T-cell (primary cell): ENCODE measurements at regions not wholly inside any gene's neighbourhood (a gene's known extent, or its start where the extent isn't known, plus 50 kb on each side); places are given as distances from the start of the nearest gene placed in this dataset.

Experiments
- ATAC-seq, 4 experiments: fragments of 200-7000 bp in 3 of 4; fragments of 150-1000 bp in 1 of 4; cut with Tn5 transposase; replicated peaks in 1 of 4; 1 replicate in 3 of 4; 2 replicates in 1 of 4; pipeline ENCODE4 v1.10.0; 2021; ENCODE audit warnings: moderate library complexity in 3 of 4, mild to moderate bottlenecking in 2 of 4, moderate number of reproducible peaks in 1 of 4
- CTCF ChIA-PET, 2 donors: fragments of 300-600 bp; sonication (Branson Sonifier 250); formaldehyde crosslinking; loops; one replicate each; lab custom pipeline; 2022; ENCODE audit warnings: antibody characterized with exemption in 2 of 2; lab: Charles Lee
- POLR2A ChIA-PET, 2 donors: fragments of 300-600 bp; sonication (Branson Sonifier 250); formaldehyde crosslinking; loops; one replicate each; lab custom pipeline; 2022; ENCODE audit warnings: antibody characterized with exemption in 2 of 2; lab: Charles Lee
- DNase-seq, 35 experiments: peaks; one replicate each; pipeline versions ENCODE4 v3.0.0 to v3.0.0-alpha.2; 2013 to 2023
- H3K27ac ChIP-seq: one replicate; pipeline ENCODE4 v1.5.1; 2013; ENCODE audit warnings: low read length
- H3K27me3 ChIP-seq, 2 experiments: replicated peaks in 1 of 2; 1 replicate in 1 of 2; 2 replicates in 1 of 2; pipeline versions ENCODE4 v1.6.1 to v1.7.0; 2013; ENCODE audit warnings: low read length in 1 of 2, mixed read lengths in 1 of 2; ENCODE audit not compliant: control insufficient read depth in 2 of 2, insufficient read depth in 2 of 2; ENCODE audit errors: extremely low read depth in 1 of 2
- H3K36me3 ChIP-seq, 2 donors: 1 replicate in 1 of 2; 2 replicates in 1 of 2; pipeline versions ENCODE4 v1.6.1 to v1.7.0; 2013; ENCODE audit warnings: low read length in 1 of 2; ENCODE audit not compliant: control insufficient read depth in 2 of 2, insufficient read depth in 1 of 2; ENCODE audit errors: extremely low read depth in 1 of 2
- H3K4me1 ChIP-seq, 2 experiments: 1 replicate in 1 of 2; 2 replicates in 1 of 2; pipeline versions ENCODE4 v1.6.1 to v1.7.0; 2013; ENCODE audit warnings: low read length in 2 of 2, mixed read lengths in 1 of 2; ENCODE audit not compliant: insufficient read depth in 2 of 2, control insufficient read depth in 1 of 2; ENCODE audit errors: extremely low read depth in 1 of 2
- H3K4me3 ChIP-seq, 2 donors: 1 replicate in 1 of 2; 2 replicates in 1 of 2; pipeline versions ENCODE4 v1.5.1 to v1.7.0; 2013; ENCODE audit warnings: mild to moderate bottlenecking in 2 of 2, low read length in 1 of 2, moderate library complexity in 1 of 2; ENCODE audit not compliant: control insufficient read depth in 1 of 2; ENCODE audit errors: extremely low read depth in 1 of 2
- H3K9me3 ChIP-seq: 2 replicates; pipeline ENCODE4 v1.7.0; 2013
- H3K27ac Mint-ChIP-seq, 2 donors: one replicate each; pipeline ENCODE4 v1.8.0; 2020 to 2021; ENCODE audit warnings: mild to moderate bottlenecking in 2 of 2, mixed read lengths in 2 of 2
- H3K27me3 Mint-ChIP-seq, 2 donors: one replicate each; pipeline ENCODE4 v1.8.0; 2021 to 2022; ENCODE audit warnings: mixed read lengths in 2 of 2
- H3K36me3 Mint-ChIP-seq: one replicate; pipeline ENCODE4 v1.8.0; 2021; ENCODE audit warnings: mixed read lengths
- H3K4me1 Mint-ChIP-seq, 3 donors: one replicate each; pipeline ENCODE4 v1.8.0; 2020 to 2022; ENCODE audit warnings: mixed read lengths in 3 of 3, mild to moderate bottlenecking in 1 of 3
- H3K4me3 Mint-ChIP-seq, 3 donors: one replicate each; pipeline ENCODE4 v1.8.0; 2020 to 2022; ENCODE audit warnings: mild to moderate bottlenecking in 3 of 3, mixed read lengths in 3 of 3, moderate library complexity in 3 of 3
- H3K9me3 Mint-ChIP-seq, 3 donors: one replicate each; pipeline ENCODE4 v1.8.0; 2020 to 2022; ENCODE audit warnings: mixed read lengths in 3 of 3
- WGBS: methylation state at CpG from one replicate; pipeline ENCODE4 v1.1.5; 2013; ENCODE audit warnings: missing lambda C conversion rate; ENCODE audit not compliant: insufficient coverage; 5-methylcytosine and 5-hydroxymethylcytosine counted together

DNA sequence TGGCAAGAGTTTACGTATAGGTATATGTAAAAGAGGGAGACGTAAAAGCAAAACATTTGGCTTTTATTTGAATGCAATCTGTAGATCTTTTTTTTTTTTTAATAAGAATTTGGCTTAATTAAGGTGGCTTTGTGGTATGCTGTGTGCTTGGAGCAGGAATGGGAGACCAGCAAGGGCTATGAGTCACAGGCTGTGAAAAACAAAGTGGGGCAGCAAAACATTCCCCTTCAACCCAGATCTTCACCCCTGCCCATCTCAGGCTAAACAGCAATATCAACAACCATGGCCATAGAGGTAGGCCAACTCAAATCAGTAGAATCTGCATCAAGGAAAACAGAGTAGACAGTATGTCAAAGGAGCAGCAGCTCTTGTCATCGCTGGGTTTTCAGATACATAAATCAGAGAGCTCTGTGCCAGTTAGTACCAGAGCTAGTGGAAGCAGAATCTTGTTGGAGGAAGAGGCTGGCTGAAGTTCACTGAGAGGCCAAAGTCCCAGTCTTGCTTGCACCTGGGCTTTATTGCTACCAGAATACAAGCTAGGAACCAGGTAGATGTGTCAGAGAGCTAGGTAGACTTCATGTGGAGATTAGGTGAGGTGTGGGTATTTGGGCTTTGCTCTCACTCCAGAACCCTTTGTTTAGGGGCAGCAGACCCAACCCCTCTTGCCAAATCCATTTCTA is 191.5 kb upstream of the FANCL start:
- no peak for ATAC-seq
- H3K9me3 ChIP-seq = no peaks in the 10 kb centered on the region
- WGBS = 80% methylated on average over 1 of the region's 3 CpGs
- Mint-ChIP-seq H3K4me3 (no peak overlapping the region), H3K36me3 (no peaks in the 10 kb centered on the region), H3K27ac (no peak overlapping the region), H3K9me3 (no peaks in the 10 kb centered on the region), H3K4me1 (peaks cover 4 to 7% (median 7%) of the 10 kb centered on the region in 3 donors), H3K27me3 (peaks cover 21 to 27% of the 10 kb centered on the region in 2 donors)
- H3K4me3 ChIP-seq = no peak overlapping the region
- no peak for DNase-seq
- ChIA-PET POLR2A (interaction anchor here in 1 of 2 donors (0.6 kb wide), 1 partner anchor 823 kb away, joined by 3 read pairs; no protein-coding TSS in a partner anchor), CTCF (no interaction called here)
- H3K27ac ChIP-seq = no peak overlapping the region
- no peaks in the 10 kb centered on the region for H3K4me1 ChIP-seq
- H3K36me3 ChIP-seq = no peaks in the 10 kb centered on the region
- peaks cover 0 to 10% of the 10 kb centered on the region in 2 experiments for H3K27me3 ChIP-seq

- WGBS = 35% methylated on average over 3 of the region's 13 CpGs
These were observed 188.1 kb upstream of the FANCL start for GRCh38 chr2:58429014-58429875.

GRCh38 chr2:58428096-58429013 is 187.2 kb upstream of the FANCL start:
- Mint-ChIP-seq H3K4me1 (peaks cover 4 to 13% (median 11%) of the 10 kb centered on the region in 3 donors), H3K27ac (no peak overlapping the region), H3K4me3 (peak overlapping the region in 2 of 3 donors; percentile 54 to 64), H3K36me3 (no peaks in the 10 kb centered on the region), H3K9me3 (no peaks in the 10 kb centered on the region), H3K27me3 (peaks cover 38 to 43% of the 10 kb centered on the region in 2 donors)
- Histone ChIP-seq H3K9me3 (no peaks in the 10 kb centered on the region), H3K27me3 (peaks cover 0 to 12% of the 10 kb centered on the region in 2 experiments), H3K27ac (no peak overlapping the region), H3K4me1 (no peaks in the 10 kb centered on the region), H3K4me3 (peak overlapping the region in 1 of 2 donors; percentile 66), H3K36me3 (no peaks in the 10 kb centered on the region)
- no peak for ATAC-seq
- ChIA-PET CTCF (no interaction called here), POLR2A (interaction anchor here in 1 of 2 donors (0.5 kb wide), 1 partner anchor 11 kb away, joined by 4 read pairs; no protein-coding TSS in a partner anchor)
- WGBS = 3% methylated on average over 55 of the region's 76 CpGs
- no peak for DNase-seq

More at GRCh38 chr2:58429014-58429875, 188.1 kb upstream of the FANCL start:
- peaks cover 4 to 13% (median 11%) of the 10 kb centered on the region in 3 donors for H3K4me1 Mint-ChIP-seq
- Histone ChIP-seq H3K9me3 (no peaks in the 10 kb centered on the region), H3K4me3 (no peak overlapping the region), H3K4me1 (no peaks in the 10 kb centered on the region), H3K27me3 (peaks cover 0 to 12% of the 10 kb centered on the region in 2 experiments), H3K27ac (no peak overlapping the region), H3K36me3 (no peaks in the 10 kb centered on the region)
- H3K36me3 Mint-ChIP-seq = no peaks in the 10 kb centered on the region
- no peak overlapping the region for H3K27ac Mint-ChIP-seq
- ChIA-PET CTCF (no interaction called here), POLR2A (no interaction called here)
- no peaks in the 10 kb centered on the region for H3K9me3 Mint-ChIP-seq
- ATAC-seq (no peak), DNase-seq (no peak)
- peak overlapping the region; percentile 29 to 43 (median 42) for H3K4me3 Mint-ChIP-seq
- peaks cover 38 to 43% of the 10 kb centered on the region in 2 donors for H3K27me3 Mint-ChIP-seq

GRCh38 chr2:58427572-58428095 is 186.5 kb upstream of the FANCL start:
- no peak for DNase-seq
- WGBS = 5% methylated on average over 21 of the region's 28 CpGs
- no peak for ATAC-seq
- Mint-ChIP-seq H3K27ac (no peak overlapping the region), H3K4me3 (peak overlapping the region in 2 of 3 donors; percentile 54 to 64), H3K4me1 (peaks cover 4 to 13% (median 11%) of the 10 kb centered on the region in 3 donors), H3K36me3 (no peaks in the 10 kb centered on the region), H3K27me3 (peaks cover 38 to 43% of the 10 kb centered on the region in 2 donors), H3K9me3 (no peaks in the 10 kb centered on the region)
- ChIA-PET CTCF (no interaction called here), POLR2A (interaction anchor here in 1 of 2 donors (0.5 kb wide), 1 partner anchor 10 kb away, joined by 4 read pairs; no protein-coding TSS in a partner anchor)
- Histone ChIP-seq H3K4me1 (no peaks in the 10 kb centered on the region), H3K27me3 (peaks cover 0 to 12% of the 10 kb centered on the region in 2 experiments), H3K36me3 (no peaks in the 10 kb centered on the region), H3K9me3 (no peaks in the 10 kb centered on the region), H3K4me3 (peak overlapping the region in 1 of 2 donors; percentile 66), H3K27ac (no peak overlapping the region)

DNA sequence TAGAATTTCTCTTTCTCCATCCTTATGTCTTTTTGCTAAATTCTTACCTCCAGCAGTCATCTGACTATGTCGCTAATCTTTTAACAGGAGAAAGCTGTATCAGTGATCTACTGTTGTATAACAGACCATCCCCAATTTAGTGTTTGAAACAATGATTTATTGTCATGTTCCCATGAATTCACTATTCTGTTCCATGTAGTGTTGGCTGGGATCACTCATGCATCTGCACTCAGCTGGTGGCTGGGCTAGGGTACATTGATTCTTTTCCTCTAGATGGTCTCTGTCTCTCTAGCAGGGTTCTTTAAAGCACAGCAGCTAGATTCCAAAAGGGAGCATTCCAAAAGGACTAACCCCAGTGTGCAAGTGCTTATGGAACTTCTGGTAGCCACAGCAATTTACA is 184.2 kb upstream of the FANCL start:
- no peaks in the 10 kb centered on the region for H3K36me3 ChIP-seq
- no peak overlapping the region for H3K27ac Mint-ChIP-seq
- POLR2A ChIA-PET = no interaction called here
- CTCF ChIA-PET = interaction anchor here in 1 of 2 donors (0.5 to 0.7 kb wide), 2 partner anchors 16 to 41 kb away, joined by 3 to 6 read pairs; no protein-coding TSS in a partner anchor
- H3K9me3 Mint-ChIP-seq = no peaks in the 10 kb centered on the region
- H3K27me3 Mint-ChIP-seq = peaks cover 38 to 44% of the 10 kb centered on the region in 2 donors
- H3K27ac ChIP-seq = no peak overlapping the region
- peaks cover 0 to 12% of the 10 kb centered on the region in 2 experiments for H3K27me3 ChIP-seq
- H3K4me1 Mint-ChIP-seq = peaks cover 4 to 13% (median 11%) of the 10 kb centered on the region in 3 donors
- DNase-seq (no peak), ATAC-seq (no peak)
- H3K4me3 Mint-ChIP-seq = no peak overlapping the region
- no peaks in the 10 kb centered on the region for H3K9me3 ChIP-seq
- no CpG with 5 or more reads among the region's 1 CpG for WGBS
- H3K4me1 ChIP-seq = no peaks in the 10 kb centered on the region
- no peak overlapping the region for H3K4me3 ChIP-seq
- no peaks in the 10 kb centered on the region for H3K36me3 Mint-ChIP-seq
